Lung (tissue), 11 donors: ENCODE measurements at regions not wholly inside any gene's neighbourhood (a gene's known extent, or its start where the extent isn't known, plus 50 kb on each side); places are given as distances from the start of the nearest gene placed in this dataset.

ENCODE experiments used
- ATAC-seq: fragments of 200-7000 bp; cut with Tn5 transposase; one replicate; pipeline ENCODE4 v1.9.1; 2020; ENCODE audit warnings: moderate number of reproducible peaks; ENCODE audit not compliant: insufficient read depth, low FRiP score
- DNase-seq, 3 donors: peaks; one replicate each; pipeline ENCODE4 v3.0.0-alpha.2; 2013 to 2017
- H3K27ac ChIP-seq, 2 donors: one replicate each; pipeline ENCODE4 v1.5.1; 2013; ENCODE audit warnings: mild to moderate bottlenecking in 2 of 2, moderate library complexity in 2 of 2, control low read depth in 1 of 2, inconsistent platforms in 1 of 2, low read depth in 1 of 2, low read length in 1 of 2
- H3K27me3 ChIP-seq, 3 donors: one replicate each; pipeline ENCODE4 v1.5.1; 2013; ENCODE audit warnings: low read length in 2 of 3; ENCODE audit not compliant: control insufficient read depth in 3 of 3, insufficient read depth in 3 of 3
- H3K36me3 ChIP-seq, 4 donors: one replicate each; pipeline ENCODE4 v1.5.1; 2013; ENCODE audit warnings: low read length in 4 of 4, mild to moderate bottlenecking in 1 of 4, moderate library complexity in 1 of 4; ENCODE audit not compliant: control insufficient read depth in 4 of 4, insufficient read depth in 4 of 4
- H3K4me1 ChIP-seq, 5 donors: one replicate each; pipeline ENCODE4 v1.5.1; 2013; ENCODE audit warnings: low read length in 5 of 5, mild to moderate bottlenecking in 2 of 5, moderate library complexity in 1 of 5; ENCODE audit not compliant: control insufficient read depth in 5 of 5, insufficient read depth in 5 of 5
- H3K4me3 ChIP-seq: one replicate; pipeline ENCODE4 v1.5.1; 2013; ENCODE audit warnings: mild to moderate bottlenecking, control low read depth, moderate library complexity
- H3K9ac ChIP-seq, 2 donors: one replicate each; pipeline ENCODE4 v1.5.1; 2013; ENCODE audit warnings: low read length in 2 of 2, control low read depth in 1 of 2; ENCODE audit not compliant: insufficient read depth in 1 of 2
- H3K9me3 ChIP-seq, 4 donors: one replicate each; pipeline ENCODE4 v1.5.1; 2013; ENCODE audit warnings: low read length in 3 of 4, mild to moderate bottlenecking in 1 of 4, moderate library complexity in 1 of 4; ENCODE audit not compliant: control insufficient read depth in 4 of 4, insufficient read depth in 3 of 4
- WGBS, 2 donors: extraction: QIAGEN DNeasy Blood & Tissue Kit; methylation state at CpG; one replicate each; pipeline ENCODE4 v1.1.7; 2013; 5-methylcytosine and 5-hydroxymethylcytosine counted together
- TF ChIP-seq, protein P1 (sequence below): IDR thresholded peaks from 2 replicates; pipeline ENCODE4 v1.5.1; 2012; ENCODE audit warnings: mild to moderate bottlenecking; ENCODE audit errors: control extremely low read depth, extremely low read depth
- donor health status: control.
- donor health status: control.
- donor health status: Bipolar disorder and iron deficiency.
- donor health status: healthy.
- donor health status: DM: yes; HTN: yes; CAD: no.

DNA sequence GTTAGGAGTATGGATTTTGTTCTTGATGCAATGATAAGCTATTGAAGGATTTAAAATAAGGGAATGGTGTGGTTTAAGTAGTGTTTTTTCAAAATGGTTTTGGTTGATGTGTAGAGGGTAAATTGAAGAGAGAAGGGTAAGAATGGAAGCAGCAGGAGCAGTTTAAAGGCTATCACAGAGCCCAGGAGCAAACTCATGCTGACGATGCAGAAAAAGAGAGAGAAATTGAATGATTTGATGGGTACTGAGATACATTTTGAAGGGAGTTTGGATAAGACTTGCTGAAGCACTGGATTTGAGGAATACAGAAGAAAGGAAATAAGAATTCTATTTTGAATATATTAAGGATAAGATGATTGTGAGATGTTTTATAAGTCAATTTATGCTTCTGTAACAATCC, 300.8 kb upstream of the LYPLAL1 start:
- 90 to 100% methylated on average over 1 of the region's 1 CpG for WGBS, 2 donors
- no peak for ATAC-seq
- no peak overlapping the region for H3K9ac ChIP-seq
- no peak overlapping the region for H3K27ac ChIP-seq
- TF ChIP-seq, protein P1, sequence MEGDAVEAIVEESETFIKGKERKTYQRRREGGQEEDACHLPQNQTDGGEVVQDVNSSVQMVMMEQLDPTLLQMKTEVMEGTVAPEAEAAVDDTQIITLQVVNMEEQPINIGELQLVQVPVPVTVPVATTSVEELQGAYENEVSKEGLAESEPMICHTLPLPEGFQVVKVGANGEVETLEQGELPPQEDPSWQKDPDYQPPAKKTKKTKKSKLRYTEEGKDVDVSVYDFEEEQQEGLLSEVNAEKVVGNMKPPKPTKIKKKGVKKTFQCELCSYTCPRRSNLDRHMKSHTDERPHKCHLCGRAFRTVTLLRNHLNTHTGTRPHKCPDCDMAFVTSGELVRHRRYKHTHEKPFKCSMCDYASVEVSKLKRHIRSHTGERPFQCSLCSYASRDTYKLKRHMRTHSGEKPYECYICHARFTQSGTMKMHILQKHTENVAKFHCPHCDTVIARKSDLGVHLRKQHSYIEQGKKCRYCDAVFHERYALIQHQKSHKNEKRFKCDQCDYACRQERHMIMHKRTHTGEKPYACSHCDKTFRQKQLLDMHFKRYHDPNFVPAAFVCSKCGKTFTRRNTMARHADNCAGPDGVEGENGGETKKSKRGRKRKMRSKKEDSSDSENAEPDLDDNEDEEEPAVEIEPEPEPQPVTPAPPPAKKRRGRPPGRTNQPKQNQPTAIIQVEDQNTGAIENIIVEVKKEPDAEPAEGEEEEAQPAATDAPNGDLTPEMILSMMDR: no peak
- H3K27me3 ChIP-seq: no peaks in the 10 kb centered on the region
- H3K4me1 ChIP-seq: peaks cover 0 to 4% (median 0%) of the 10 kb centered on the region in 5 donors
- no peak overlapping the region for H3K4me3 ChIP-seq
- no peak for DNase-seq
- H3K36me3 ChIP-seq: no peaks in the 10 kb centered on the region
- no peaks in the 10 kb centered on the region for H3K9me3 ChIP-seq

DNA sequence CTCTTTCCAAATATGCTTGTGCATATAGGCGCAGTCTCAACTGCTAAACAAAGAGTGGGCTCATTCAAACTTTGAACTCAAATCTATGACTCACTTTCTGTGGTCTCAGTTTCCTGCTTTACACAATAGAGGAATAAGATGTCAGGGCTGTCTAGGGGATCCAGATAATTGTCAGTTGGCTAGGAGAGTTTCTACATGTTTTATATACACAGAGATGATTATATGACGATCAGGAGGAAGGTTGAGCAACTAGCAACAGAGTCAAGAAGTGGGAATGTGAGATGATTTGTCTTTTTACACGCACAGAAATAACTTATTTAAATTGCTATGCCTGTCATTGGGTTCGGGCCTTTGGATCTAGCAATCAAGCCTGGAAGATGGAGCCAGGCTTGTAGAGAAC, 299.4 kb upstream of the LYPLAL1 start:
- H3K4me3 ChIP-seq: no peak overlapping the region
- H3K27ac ChIP-seq: no peak overlapping the region
- no peak overlapping the region for H3K9ac ChIP-seq
- ATAC-seq (no peak), DNase-seq (peak in 2 of 3 donors; percentile 28 to 52)
- 41 to 55% methylated on average over 4 of the region's 4 CpGs for WGBS, 2 donors
- H3K9me3 ChIP-seq: no peaks in the 10 kb centered on the region
- H3K36me3 ChIP-seq: no peaks in the 10 kb centered on the region
- H3K27me3 ChIP-seq: no peaks in the 10 kb centered on the region
- TF ChIP-seq, protein P1: no peak
- peaks cover 0 to 4% (median 0%) of the 10 kb centered on the region in 5 donors for H3K4me1 ChIP-seq

DNA sequence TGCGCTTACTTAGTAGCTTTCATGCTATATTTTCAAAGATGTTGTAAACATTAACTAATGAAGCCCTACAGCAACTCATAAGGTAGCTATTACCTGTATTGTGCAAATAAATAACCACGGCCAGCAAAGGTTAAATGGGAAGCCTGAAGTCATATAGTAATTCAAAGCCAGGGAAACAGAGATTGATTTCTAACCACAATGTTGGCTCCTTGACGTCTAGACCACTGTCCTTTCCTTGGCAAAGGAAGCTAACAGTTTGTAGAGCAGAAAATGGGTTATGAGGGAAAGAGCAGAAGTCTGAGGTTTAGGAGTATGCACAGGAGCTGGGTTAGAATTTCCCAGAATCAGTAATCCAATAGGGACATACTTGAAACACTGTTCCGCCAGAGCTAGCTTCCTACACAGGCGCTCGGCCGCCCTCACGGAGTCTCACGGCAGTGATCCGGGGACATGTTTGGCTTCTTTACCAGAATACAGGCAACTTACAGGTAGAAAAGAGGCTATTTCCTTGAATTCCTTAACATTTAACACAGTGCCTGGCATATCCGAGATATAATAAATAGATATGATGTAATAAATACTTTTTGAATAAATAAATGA, 298.8 kb upstream of the LYPLAL1 start:
- DNase-seq (no peak), ATAC-seq (no peak)
- 90 to 91% methylated on average over 11 of the region's 11 CpGs for WGBS, 2 donors

More for the DNA sequence above, 298.8 kb upstream of the LYPLAL1 start:
- H3K27me3 ChIP-seq: no peaks in the 10 kb centered on the region
- no peaks in the 10 kb centered on the region for H3K36me3 ChIP-seq
- H3K27ac ChIP-seq: no peak overlapping the region
- no peaks in the 10 kb centered on the region for H3K9me3 ChIP-seq
- no peak overlapping the region for H3K4me3 ChIP-seq
- TF ChIP-seq, protein P1: no peak
- no peak overlapping the region for H3K9ac ChIP-seq
- peaks cover 0 to 4% (median 0%) of the 10 kb centered on the region in 5 donors for H3K4me1 ChIP-seq
